ENCODE measurements at regions not wholly inside any gene's neighbourhood (a gene's known extent, or its start where the extent isn't known, plus 50 kb on each side); places are given as distances from the start of the nearest gene placed in this dataset.

DNA sequence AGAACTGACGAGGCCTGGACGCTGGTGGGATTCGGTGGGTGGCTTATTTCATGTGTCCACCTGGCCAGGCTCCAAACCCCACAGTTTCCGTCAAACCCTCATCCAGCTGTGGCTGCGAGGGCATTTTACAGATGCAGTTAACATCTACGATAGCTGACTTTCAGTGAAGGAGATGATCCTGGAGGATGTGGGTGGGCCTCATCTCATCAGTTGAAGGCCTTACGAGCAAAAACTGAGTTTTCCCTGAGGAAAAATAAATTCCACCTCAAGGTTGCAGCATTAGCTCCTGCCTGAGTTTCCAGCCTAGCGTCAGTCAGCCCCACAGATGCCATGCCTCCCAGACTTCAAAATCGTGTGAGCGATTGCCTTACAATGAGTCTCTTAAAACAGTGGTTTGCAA is 111.1 kb upstream of the PEG3 start:
- TF ChIP-seq, protein P1, sequence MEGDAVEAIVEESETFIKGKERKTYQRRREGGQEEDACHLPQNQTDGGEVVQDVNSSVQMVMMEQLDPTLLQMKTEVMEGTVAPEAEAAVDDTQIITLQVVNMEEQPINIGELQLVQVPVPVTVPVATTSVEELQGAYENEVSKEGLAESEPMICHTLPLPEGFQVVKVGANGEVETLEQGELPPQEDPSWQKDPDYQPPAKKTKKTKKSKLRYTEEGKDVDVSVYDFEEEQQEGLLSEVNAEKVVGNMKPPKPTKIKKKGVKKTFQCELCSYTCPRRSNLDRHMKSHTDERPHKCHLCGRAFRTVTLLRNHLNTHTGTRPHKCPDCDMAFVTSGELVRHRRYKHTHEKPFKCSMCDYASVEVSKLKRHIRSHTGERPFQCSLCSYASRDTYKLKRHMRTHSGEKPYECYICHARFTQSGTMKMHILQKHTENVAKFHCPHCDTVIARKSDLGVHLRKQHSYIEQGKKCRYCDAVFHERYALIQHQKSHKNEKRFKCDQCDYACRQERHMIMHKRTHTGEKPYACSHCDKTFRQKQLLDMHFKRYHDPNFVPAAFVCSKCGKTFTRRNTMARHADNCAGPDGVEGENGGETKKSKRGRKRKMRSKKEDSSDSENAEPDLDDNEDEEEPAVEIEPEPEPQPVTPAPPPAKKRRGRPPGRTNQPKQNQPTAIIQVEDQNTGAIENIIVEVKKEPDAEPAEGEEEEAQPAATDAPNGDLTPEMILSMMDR (IDR thresholded peaks at IDR 0.05) = no peak
- no peak for TF ChIP-seq EZH2 (IDR thresholded peaks at IDR 0.05)
